ENCODE measurements at regions not wholly inside any gene's neighbourhood (a gene's known extent, or its start where the extent isn't known, plus 50 kb on each side); places are given as distances from the start of the nearest gene placed in this dataset.
"Not testable (repeated sequence)": the region's sequence is repeated elsewhere in the genome, so short reads cannot be mapped to it uniquely, and the experiment has no call there.

DNA sequence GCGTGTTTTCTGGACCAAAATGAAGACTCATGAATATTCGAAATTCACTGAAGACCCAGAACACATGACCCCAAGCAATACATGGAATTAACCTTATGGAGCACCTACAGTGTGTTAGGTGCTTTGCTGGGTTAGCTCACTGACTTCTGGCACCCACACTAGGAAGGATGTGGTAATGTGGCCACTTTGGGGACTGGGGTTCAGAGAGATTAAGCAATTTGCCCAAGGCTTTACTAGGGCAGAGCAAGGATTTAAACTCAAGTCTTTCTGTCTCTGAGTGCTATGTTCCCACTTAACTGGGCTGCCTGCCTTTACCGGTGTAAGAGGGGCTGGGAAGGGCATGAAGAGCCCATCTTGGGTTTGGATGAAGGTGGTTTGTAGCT is 162.0 kb upstream of the ATP6AP2 start:
- DNase-seq (ENCODE audit: extremely low read depth in 1 of 2, low read depth in 1 of 2) = no peak

DNA sequence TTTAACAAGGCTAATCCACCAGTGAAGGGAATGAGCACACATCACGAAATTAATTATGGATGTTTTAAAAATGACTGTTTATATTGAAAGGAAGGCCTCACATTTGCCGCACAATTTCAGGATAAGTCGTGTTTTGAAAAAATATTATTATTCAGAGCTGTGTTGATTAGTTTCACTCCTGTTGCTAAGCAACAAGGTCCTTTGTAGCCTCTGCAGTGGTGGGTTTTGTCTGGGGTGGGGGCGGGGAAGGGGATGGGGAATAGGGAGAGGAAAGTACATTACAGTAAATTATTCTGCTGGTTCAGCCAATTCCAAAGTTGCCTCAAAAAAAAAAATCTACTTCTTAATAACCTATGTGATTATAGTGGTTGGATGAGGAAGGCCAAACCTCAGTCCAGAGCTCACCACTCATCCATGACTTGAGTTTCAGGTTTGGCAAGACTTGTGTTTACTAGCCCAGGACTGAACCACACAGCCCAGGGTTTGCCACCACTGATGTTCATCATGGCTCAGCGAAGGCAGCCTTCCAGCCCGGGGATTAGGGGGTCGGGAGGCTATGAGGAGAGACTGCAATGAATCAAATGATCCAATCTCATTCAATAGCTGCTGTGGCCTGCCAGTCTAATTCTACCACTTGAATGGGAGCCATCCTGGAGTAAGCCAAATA is 162.5 kb upstream of the ATP6AP2 start:
- DNase-seq (ENCODE audit: extremely low read depth in 1 of 2, low read depth in 1 of 2) = no peak

DNA sequence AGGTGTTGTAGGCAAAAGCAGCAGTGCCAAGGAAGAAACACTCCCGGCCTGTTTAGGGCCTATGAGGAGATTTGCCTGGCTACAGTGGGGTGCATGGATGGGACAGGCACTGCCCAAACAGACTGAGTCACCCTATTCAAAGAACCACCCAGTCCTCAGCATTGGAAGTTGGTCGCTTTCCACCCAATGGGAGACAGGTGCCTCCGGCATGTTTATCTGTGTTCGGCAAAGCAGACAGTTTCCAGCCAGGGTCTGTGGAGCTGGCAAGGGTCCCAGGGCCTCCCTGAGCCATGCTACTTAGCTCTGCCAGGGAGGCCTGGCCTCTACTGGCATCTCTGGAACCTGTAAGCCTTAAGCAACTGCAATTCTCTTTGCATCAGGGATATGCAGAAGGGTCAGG is 165.1 kb upstream of the ATP6AP2 start:
- DNase-seq (ENCODE audit: extremely low read depth in 1 of 2, low read depth in 1 of 2) = no peak

DNA sequence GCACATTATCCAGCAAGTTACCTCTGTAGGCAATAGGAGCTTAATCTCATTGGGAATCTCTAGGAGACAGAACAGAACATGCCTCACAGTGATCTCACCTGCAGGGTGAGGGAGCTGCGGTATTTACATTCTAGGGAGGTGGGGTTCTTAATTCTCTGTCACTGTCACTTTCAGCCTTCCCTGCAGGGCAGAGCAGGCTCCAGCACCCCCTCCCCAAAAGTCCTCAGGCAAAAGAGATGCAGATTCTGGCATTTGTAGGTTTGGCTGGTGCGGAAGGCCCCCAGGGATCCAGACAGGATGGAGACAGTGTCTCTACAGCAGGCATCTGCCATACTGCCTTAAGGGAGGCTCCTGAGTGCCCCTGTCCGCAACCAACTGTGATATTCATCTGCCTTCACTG is 166.4 kb upstream of the ATP6AP2 start:
- DNase-seq (ENCODE audit: extremely low read depth in 1 of 2, low read depth in 1 of 2) = no peak

DNA sequence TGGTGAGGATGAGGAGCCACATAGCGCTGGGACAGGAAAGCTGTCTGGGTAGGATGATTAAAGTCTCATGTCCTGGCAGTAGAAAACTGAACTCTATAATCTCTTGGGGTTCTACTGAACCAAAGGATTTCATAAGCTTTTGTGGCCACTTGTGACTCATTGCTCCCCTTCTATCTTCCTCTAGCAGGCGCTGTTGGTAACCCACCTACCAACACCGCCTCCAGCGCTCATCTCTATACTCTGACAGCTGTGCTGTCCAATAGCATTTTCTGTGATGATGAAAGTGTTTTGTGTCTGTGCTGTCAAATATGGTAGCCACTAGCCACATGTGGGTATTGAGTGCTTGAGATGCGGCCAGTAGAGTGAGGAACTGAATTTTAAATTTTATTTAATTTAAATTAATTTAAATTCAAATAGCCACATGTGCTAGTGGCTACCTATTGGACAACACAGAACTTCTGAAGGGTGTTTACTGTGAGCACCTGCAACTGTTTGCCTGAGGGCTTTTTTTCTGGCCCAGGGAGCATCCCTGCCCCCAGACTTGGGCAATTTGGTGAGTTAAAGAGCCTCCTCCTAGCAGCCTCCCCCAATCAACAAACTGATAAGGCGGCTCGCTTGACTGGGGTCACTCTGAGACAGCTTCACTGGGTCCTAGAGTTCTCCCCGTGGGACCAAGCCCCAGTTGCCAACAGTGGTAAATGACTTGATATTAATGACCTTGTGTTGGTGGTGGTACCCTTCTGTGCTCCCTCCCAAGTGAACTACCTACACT is 169.2 kb upstream of the ATP6AP2 start:
- DNase-seq (ENCODE audit: extremely low read depth in 1 of 2, low read depth in 1 of 2) = no peak

DNA sequence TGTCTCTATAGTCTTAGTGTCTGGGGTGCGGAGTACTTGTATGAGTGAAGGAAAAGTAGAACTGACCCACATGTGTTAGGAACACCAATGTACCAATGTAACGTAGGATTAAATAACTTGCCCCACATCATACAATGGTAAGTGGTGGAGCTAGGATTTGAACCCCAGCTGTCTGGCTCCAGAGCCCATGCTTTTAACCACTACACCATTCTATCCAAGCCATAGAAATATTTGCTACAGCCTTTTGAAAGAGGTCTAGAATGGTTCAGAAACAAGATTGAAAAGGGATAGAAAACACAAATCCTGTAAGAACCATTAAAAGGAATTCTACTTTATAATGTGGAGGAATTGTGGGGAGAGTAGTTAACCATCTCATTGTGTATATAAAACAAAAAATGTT is 169.9 kb upstream of the ATP6AP2 start:
- DNase-seq (ENCODE audit: extremely low read depth in 1 of 2, low read depth in 1 of 2) = no peak

DNA sequence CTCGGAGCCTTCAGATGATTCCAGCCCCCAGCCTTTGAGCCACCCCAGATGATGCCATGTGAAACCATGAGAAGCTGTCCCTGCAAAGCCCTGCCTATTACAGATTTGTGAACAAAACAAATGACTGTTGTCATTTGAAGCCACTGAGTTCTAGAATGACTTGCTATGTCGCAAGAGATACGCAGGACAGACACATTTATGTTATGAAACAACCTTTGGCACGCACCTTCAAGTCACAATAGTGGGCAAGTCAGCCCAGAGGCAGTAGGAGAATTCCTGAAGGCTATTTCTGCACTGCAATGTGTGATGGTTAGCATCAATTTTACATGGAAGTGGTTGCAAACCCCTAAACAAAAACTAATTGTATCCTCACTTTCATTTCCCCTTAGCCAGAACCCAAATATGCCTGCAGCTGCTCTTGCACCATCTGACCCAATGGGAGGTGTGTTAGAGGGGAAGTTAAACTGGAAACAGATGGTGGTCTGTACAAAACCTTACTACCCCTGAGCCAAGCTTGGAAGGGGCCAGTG is 174.4 kb upstream of the ATP6AP2 start:
- DNase-seq (ENCODE audit: extremely low read depth in 1 of 2, low read depth in 1 of 2) = no peak

DNA sequence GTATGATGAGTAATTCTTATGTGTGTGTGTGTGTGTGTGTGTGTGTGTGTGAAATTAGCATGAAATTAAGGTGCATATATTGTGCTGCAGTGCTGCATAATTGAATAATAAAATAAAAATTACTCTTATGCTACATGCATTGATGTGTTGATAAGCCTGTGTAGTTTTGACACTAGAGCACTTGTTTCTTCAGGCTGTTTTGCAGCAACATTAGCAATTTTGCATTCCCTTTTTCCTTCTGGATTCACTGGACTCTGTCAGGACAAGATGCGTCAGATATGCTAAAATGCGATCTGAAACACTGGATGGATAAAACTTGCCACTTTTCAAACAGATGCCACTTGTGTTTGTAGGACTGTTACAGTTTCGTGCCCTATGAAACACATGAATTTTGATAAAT is 175.4 kb upstream of the ATP6AP2 start:
- DNase-seq (ENCODE audit: extremely low read depth in 1 of 2, low read depth in 1 of 2) = no peak

DNA sequence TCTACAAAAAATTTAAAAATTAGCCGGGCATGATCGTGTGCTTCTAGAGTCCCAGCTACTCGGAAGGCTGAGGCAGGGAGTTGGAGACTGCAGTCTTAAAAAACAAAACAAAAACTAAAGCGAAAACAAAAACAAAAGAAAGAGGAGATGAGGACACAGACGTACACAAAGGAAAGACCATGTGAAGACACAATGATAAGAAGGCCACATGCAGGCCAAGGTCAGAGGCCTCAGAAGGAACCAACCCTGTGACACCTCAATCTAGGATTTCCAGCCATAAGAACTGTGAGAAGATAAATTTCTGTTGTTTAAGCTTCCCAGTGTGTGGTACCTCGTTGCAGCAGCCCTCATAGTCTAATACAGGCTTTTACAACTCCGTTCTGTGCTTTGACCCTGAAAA is 177.0 kb upstream of the ATP6AP2 start:
- DNase-seq (ENCODE audit: extremely low read depth in 1 of 2, low read depth in 1 of 2) = no peak

DNA sequence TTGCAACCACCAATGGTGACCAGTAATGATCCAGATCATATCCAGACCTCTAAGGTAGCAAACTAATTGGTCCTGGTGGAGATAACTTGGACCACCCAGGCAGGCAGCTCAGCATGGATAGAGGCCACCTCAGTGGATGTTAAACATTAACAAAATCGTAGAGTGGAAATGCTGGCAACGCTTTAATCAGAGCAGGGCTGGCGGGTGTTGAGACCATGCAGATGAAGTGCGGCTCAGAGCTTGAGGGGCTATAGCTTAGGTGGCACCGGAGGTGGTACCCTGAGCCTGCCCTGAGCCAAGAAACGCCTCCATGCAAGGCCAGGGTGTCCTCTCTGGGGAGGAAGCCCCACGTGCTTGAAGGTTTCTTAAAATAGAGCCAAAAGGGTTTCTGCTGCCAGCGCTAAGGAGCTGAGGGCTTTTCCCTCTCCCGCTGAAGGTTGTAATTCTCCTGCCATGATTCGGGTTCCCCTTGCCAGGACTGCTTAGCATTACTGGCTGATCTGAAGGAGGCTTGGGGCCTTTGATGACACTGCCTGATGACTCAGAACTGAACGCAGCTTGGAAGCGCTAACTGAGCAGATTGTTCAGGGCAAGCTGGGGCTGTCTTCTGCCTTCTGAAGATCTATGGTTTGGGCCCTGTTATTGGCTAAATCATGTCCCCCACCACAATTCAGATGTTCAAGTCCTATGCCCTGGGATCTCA is 177.8 kb upstream of the ATP6AP2 start:
- no peak for DNase-seq (ENCODE audit: extremely low read depth in 1 of 2, low read depth in 1 of 2)

DNA sequence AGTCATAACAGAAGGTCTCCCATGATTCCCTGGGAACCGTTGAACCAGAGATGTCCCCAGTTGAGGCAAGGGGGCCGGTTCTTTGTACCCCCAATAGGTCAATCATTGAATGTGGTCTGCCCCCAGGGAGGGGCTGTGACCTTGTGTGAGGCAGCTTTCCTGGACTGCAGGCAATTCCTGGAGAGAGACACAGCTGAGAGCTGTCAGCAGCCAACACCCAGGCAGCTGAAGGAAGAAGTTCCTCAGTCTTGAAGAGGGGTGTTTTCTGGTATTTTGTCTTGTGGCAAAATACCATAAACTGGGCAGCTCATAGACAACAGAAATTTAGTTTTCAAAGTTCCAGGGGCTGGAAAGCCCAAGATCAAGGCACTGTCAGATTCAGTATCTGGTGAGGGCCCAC is 185.7 kb upstream of the ATP6AP2 start:
- DNase-seq (ENCODE audit: extremely low read depth in 1 of 2, low read depth in 1 of 2) = no peak

DNA sequence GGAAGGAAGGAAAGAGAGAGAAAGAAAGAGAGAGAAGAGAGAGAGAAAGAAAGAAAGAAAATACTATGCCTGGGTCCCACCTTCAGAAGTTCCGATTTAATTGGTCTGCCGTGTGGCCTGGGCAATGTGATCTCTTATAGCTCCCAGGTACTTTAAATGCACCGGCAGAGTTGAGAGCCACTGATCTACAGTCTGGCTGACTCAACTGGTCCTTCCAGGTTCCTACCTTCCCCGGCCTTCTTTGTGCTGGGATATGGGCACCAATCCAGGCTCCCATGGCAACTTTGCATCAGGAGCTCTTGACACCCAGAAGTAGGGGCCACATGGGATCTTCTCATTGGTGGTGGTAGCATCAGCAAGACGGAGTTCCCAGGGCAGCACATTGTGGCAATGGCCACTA is 186.5 kb upstream of the ATP6AP2 start:
- DNase-seq (ENCODE audit: extremely low read depth in 1 of 2, low read depth in 1 of 2) = no peak

DNA sequence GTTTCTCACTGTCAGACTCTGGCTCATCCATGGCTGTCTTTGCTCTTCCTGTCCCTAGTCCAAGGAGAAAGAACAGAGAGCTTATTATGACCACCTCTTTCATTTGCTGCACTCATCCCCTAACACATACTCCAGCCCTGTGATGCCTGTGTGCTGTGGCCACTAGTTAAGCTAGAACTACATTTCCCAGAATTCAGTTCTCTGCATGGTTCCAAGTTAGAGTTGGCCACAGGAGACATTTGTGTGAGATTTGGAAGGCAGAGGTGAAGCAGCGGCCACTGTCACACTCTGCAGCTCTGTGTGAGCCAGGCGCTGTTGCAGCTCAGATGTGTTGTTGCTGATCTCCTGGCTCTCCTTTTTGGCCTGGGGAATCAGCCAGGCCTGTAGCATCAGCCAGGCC is 188.2 kb upstream of the ATP6AP2 start:
- no peak for DNase-seq (ENCODE audit: extremely low read depth in 1 of 2, low read depth in 1 of 2)

DNA sequence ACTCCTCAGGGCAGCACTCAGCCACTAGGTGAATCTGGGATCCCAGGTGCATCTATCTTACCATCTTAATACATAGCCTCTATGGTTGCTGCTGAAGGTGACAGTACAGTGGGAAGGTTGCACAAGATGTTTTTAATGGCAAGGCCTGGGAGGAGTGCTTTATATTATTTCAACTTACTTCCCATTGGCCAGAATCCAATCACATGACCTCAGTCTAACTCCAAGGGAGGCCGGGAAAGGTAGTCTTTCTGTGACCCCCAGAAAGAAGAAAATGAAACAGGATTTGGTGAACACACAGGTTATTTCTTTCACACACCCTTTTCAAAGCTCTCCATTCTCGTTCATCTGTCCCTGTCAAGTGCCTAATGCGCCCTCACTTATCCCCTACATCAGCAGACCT is 189.1 kb upstream of the ATP6AP2 start:
- DNase-seq (ENCODE audit: extremely low read depth in 1 of 2, low read depth in 1 of 2) = no peak

DNA sequence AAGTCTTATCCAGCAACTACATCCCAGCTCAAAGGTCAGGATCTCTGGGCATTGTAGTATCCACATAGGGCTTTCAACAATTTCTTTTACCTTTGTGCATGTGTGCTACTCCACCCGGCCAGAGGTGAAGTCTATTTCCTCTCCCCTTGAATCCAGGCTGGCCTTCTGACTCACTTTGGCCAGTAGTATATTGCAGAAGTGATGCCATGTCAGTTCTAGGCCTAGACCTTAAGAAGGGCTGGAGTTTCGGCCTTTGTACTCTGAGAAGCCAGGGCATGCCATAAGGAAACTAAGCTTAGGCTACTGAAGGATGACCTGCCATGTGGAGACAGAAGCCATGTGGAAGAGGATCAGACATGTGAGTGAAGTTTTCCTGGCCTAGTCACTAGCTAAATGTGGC is 191.2 kb upstream of the ATP6AP2 start:
- no peak for DNase-seq (ENCODE audit: extremely low read depth in 1 of 2, low read depth in 1 of 2)

DNA sequence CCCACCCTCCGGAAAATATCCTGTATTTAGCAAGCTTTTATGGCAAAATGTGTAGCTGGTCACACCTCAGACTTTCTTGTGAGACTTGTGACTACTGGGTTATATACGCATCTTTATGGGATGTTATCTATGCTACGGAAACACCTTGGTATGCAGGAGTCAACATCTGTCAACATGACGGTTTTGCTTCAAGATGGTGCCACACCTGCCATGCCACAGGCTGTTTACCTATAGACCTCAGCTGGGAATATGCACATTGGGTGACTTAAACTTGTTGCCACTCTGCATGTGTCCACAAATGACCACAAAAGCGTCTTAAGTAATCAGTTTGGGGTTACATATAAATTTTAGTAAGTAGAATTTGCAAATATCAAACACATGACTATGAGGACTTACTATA is 192.3 kb upstream of the ATP6AP2 start:
- no peak for DNase-seq (ENCODE audit: extremely low read depth in 1 of 2, low read depth in 1 of 2)

DNA sequence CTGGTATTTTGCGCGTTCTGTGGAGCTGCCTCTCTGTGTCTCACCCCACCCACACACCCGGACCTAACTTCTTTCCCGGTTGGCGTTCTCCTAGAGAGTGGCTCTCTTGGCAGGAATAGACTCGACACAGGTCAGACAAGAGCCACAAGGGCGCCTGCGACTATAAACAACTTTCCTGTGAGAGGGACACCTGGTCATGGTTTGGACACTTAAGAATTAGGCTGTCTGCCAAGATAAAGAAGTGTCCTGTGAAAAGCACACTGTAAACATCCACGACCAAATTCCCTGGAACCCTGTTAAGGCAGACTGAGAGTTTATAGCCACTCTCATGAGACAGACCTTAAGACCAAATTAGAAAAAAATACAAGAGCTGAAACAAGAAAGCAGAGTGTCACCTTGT is 192.9 kb upstream of the ATP6AP2 start:
- not testable (repeated sequence) for DNase-seq (ENCODE audit: extremely low read depth in 1 of 2, low read depth in 1 of 2)

DNA sequence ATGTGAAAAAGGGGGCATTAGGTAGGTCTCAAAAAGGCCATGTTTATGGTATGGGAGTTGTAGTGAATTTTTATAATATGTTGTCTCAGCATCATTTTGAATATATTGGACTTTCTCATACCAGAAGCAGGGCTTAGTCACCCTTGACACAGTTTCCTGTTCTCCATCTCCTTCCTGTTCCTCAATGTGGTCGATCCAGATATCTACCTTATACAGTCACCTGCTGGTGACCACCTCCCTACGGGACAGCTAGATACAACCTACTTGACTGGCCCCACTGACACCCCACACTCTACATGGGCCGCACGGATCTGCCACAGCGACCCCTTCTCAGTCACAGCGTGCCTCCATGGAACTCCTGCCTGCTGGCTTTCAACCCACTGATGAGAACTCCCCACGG is 193.5 kb upstream of the ATP6AP2 start:
- not testable (repeated sequence) for DNase-seq (ENCODE audit: extremely low read depth in 1 of 2, low read depth in 1 of 2)

DNA sequence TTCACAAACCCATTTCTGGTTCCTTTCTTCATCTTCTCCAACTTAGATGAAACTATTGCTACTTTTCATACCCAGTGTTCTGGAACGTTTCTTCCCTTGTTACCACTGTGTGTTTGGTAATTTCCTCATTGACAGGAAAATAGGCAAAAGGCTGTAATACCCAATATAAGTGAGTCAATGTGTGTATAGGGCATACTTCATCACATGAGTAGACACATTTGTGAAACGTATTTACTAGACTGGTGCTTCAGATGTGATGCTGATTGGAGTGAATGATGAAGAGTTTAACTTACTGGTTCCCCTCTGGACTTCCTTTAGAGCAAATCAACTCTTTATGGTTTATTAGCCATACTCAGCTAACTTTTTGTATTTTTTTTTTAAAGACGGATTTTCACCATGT is 195.1 kb upstream of the ATP6AP2 start:
- no peak for DNase-seq (ENCODE audit: extremely low read depth in 1 of 2, low read depth in 1 of 2)

DNA sequence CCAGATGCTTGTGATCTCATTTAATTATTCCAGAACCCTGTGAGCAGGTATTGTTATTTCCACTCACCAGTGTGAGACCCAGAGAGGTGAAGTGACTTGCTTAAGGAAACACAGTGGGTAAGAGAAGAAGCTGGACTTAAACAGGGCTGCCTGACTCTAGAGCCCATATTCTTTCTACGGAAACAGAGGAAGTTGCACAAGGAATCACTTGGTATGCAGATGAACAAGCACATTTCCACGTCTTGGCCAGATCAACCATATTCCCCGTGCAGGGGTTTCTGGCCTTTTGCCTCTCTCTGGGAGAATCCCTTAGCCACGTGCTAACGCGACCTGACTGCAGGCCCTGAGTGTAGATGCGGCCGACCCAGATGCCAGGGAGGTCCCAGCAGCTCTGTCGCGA is 195.5 kb upstream of the ATP6AP2 start:
- no peak for DNase-seq (ENCODE audit: extremely low read depth in 1 of 2, low read depth in 1 of 2)

DNA sequence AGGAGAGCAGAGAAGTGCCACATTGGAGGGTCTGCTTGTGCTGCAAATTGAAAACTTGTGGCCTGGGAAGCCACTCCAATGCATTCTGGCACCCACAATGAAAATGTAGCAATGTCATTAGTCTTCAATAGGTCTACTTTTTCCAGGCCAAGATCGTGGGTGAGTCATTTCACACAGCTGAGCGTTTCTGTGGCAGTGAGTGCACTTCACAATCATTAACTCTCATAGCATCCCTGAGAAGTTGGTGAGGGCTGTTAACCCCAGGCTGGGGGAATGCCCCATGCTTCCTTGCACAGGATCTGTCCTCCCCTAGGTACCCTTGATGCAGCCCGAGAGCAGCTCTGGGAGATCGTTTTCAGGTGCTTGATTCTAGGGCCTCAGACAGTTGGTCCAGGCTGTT is 196.8 kb upstream of the ATP6AP2 start:
- no peak for DNase-seq (ENCODE audit: extremely low read depth in 1 of 2, low read depth in 1 of 2)

DNA sequence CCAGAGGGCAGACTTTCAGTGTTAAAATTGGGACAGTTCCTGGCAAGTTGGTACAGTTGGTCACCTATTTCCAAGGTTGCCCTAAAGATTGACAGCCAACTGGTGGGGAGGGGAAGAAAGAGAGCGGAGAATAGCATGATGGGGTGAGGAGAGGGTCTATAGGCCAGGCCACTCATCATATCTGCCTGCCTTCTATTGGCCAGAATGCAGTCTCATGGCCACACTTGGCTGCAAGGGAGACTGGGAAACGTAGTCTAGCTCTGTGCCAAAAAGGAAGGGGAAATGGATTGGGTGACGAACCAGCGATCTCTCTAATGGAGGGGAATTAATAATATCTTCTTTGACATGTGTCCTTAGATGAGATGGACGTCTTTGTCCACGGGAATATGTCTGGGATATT is 197.4 kb upstream of the ATP6AP2 start:
- no peak for DNase-seq (ENCODE audit: extremely low read depth in 1 of 2, low read depth in 1 of 2)
